ENCODE measurements at regions not wholly inside any gene's neighbourhood (a gene's known extent, or its start where the extent isn't known, plus 50 kb on each side); places are given as distances from the start of the nearest gene placed in this dataset.

DNA sequence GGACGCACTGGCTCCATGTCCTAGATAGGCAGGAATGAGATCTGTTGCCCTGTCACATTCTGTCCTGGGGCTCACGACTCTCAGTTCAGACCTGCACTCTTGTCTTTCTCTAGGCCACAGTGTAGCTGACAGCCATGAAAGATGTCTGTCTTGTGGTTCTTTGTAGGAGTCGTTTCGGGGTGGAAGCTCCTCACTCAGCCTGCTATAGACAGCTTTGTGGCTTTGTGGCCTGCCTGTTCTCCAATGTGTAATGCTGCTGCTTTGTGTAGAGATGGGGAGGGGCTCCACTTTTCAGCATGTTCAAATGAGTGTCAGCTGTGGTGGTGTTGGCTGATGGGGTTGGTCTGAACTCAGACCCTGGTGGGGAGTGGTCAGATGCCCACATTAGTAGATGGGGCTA lies 410.7 kb downstream of the ACTR3B start:
- no peak for ATAC-seq (ENCODE audit: low FRiP score)
- no peak for DNase-seq (ENCODE audit: low spot score)
- TF ChIP-seq, protein P1, sequence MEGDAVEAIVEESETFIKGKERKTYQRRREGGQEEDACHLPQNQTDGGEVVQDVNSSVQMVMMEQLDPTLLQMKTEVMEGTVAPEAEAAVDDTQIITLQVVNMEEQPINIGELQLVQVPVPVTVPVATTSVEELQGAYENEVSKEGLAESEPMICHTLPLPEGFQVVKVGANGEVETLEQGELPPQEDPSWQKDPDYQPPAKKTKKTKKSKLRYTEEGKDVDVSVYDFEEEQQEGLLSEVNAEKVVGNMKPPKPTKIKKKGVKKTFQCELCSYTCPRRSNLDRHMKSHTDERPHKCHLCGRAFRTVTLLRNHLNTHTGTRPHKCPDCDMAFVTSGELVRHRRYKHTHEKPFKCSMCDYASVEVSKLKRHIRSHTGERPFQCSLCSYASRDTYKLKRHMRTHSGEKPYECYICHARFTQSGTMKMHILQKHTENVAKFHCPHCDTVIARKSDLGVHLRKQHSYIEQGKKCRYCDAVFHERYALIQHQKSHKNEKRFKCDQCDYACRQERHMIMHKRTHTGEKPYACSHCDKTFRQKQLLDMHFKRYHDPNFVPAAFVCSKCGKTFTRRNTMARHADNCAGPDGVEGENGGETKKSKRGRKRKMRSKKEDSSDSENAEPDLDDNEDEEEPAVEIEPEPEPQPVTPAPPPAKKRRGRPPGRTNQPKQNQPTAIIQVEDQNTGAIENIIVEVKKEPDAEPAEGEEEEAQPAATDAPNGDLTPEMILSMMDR (IDR thresholded peaks at IDR 0.05) = no peak

DNA sequence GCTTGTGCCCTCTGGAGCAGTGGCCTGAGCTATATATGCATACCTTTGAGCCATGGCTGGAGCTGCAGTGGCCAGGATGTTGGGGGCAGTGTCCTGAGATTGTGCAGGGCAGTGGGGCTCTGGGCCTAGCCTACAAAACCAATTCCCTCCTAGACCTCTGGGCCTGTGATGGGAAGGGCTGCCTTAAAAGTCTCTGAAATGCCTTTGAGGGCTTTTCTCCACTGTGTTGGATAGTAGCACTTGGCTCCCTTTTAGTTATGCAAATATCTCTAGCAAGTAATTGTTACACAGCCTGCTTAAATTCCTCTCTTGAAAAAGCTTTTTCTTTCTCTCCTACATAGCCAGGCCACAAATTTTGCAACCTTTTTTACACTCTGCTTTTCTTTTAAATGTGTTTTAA lies 426.4 kb downstream of the ACTR3B start:
- DNase-seq (ENCODE audit: low spot score) = no peak
- TF ChIP-seq, protein P1 (IDR thresholded peaks at IDR 0.05) = no peak
- ATAC-seq (ENCODE audit: low FRiP score) = no peak

DNA sequence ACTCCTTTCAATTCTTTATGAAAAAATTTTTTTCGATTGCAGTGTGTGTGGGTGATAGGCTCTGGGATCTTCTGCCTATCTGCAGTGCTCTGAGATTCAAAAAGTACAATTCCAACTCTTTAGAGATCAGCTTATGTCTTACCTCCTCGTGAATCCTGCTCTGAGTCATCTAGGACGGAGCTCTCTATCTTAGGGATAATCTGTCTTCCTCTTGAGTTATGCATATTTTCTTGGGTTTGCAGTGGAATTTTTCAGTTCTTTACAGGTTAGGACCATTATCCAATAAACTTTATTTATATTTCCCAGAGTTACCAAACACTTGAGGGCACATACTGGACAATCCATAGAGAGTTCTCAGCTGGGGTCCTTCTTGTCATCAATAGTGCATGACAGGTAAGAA lies 428.6 kb downstream of the ACTR3B start:
- ATAC-seq (ENCODE audit: low FRiP score) = no peak
- DNase-seq (ENCODE audit: low spot score) = no peak
- TF ChIP-seq, protein P1 (IDR thresholded peaks at IDR 0.05) = no peak

DNA sequence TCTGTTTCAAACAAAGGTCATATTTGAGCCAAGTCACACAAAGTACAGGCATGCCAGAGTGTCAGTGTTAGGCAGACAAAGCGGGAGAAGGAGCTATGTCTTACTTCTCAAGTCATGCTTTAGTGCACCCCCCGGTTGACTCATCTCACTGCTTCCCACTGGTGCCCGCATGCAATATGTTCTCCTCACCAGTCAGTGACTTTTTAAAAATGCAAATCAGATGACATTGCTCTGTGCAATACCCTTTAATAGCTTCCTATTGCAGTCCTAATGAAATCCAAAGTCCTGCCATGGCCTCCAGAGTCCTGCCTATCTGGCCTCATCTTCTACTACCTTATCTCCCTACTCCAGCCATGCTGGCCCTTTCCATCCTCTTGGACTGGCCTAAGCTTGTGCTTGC lies 429.1 kb downstream of the ACTR3B start:
- no peak for ATAC-seq (ENCODE audit: low FRiP score)
- TF ChIP-seq, protein P1 (IDR thresholded peaks at IDR 0.05) = no peak
- no peak for DNase-seq (ENCODE audit: low spot score)

DNA sequence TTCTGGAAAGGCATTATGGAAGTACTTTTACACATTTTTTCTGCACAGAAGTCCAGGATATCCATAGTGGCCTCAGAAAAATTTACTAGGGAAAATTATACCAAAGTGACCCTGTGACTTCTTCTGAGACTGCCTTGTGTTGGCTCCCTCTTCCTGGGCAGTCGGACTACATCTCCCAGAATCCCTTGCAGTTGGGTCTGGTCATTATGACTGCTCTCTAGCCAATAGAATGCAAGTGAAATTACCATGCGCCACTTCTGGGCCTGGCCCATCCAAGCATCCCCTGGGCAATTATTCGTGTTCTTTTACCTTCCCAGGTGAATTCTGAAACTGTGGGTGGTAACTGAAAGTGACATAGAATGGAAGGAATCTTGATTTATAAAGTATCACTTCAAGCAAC lies 430.9 kb downstream of the ACTR3B start:
- ATAC-seq (ENCODE audit: low FRiP score) (no peak), DNase-seq (ENCODE audit: low spot score) (no peak)
- TF ChIP-seq, protein P1 (IDR thresholded peaks at IDR 0.05) = no peak

DNA sequence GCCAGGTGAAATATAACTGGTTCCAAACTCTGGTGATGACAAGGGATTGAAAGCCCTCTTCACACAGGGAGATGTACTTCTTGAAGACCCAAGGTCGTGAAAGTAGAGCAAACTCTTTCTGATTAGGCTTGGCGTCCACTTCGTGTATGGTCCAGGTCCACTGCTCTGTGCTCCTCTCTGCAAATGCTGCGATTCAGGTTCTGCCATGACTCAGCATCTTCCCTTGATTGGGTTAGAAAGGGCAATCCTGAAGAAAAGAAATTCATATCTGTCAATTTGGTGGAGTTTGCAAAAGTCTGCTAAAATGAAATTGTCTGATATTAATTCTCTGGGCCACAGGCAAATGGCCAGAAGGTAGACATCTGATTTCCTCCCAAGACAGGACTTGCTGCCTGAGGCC lies 431.4 kb downstream of the ACTR3B start:
- ATAC-seq (ENCODE audit: low FRiP score) (no peak), DNase-seq (ENCODE audit: low spot score) (no peak)
- TF ChIP-seq, protein P1 (IDR thresholded peaks at IDR 0.05) = no peak

DNA sequence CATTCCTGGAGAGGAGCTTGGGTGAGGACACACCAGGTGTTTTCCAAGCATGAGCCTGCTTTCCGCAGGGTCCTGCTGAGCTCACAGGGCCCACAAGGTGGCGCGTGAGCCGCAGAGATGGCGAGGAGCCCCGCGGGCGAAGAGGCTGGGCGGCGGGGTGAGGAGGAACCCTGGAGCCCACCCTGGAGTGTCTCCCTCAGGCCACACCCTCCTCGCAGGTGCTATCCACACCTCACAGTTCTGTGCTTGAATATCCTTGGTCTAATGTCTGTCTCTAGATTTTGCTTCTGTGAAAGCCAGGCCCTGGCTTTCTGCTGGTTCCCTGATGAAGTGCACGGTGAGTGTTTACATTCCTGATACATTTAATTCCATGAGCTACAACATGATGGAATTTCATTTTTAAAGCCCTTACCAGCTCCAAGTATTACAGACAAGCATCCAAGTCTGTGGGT lies 433.6 kb downstream of the ACTR3B start:
- DNase-seq (ENCODE audit: low spot score) (no peak), ATAC-seq (ENCODE audit: low FRiP score) (peak; percentile 32)

More for the DNA sequence above, 433.6 kb downstream of the ACTR3B start:
- TF ChIP-seq, protein P1 (IDR thresholded peaks at IDR 0.05) = no peak

Data from omental fat pad (tissue), 3 donors.